Caco-2 (cell line): ENCODE measurements at regions not wholly inside any gene's neighbourhood (a gene's known extent, or its start where the extent isn't known, plus 50 kb on each side); places are given as distances from the start of the nearest gene placed in this dataset.

Experiments
- BruUV-seq: library from RNA; stranded (reverse); fragments of 400-500 nt; replicated peaks from 2 replicates; lab custom pipeline; 2021; lab: Mats Ljungman, UMichigan
- CTCF ChIA-PET: fragments of 300-600 bp; sonication (Branson Sonifier 250); formaldehyde crosslinking; loops from one replicate; lab custom pipeline; 2022; ENCODE audit warnings: antibody characterized with exemption; lab: Charles Lee
- POLR2A ChIA-PET: fragments of 300-600 bp; sonication (Branson Sonifier 250); formaldehyde crosslinking; loops from one replicate; lab custom pipeline; 2022; ENCODE audit warnings: antibody characterized with exemption; lab: Charles Lee
- DNase-seq, 2 experiments: peaks; one replicate each; pipeline versions ENCODE4 v3.0.0 to v3.0.0-alpha.2; 2020 to 2022
- H3K27me3 ChIP-seq: replicated peaks from 2 replicates; pipeline ENCODE4 v1.6.0; 2011; ENCODE audit warnings: low read length; ENCODE audit not compliant: control insufficient read depth, insufficient read depth
- H3K36me3 ChIP-seq: 2 replicates; pipeline ENCODE4 v1.5.1; 2011; ENCODE audit warnings: low read length; ENCODE audit not compliant: control insufficient read depth, insufficient read depth
- H3K4me1 ChIP-seq: fragments of 250-450 bp; sonication (Bioruptor Pico); 2 replicates; pipeline ENCODE4 v1.5.1; 2020; ENCODE audit warnings: mild to moderate bottlenecking
- H3K4me3 ChIP-seq: 2 replicates; pipeline ENCODE4 v1.5.1; 2011; ENCODE audit warnings: low read depth, mild to moderate bottlenecking, control low read depth, low read length
- H3K9me3 ChIP-seq: fragments of 250-450 bp; sonication (Bioruptor Pico); 2 replicates; pipeline ENCODE4 v1.5.1; 2020; ENCODE audit warnings: mild to moderate bottlenecking, moderate library complexity
- H3K27ac Mint-ChIP-seq: one replicate; pipeline ENCODE4 v1.8.0; 2022; ENCODE audit warnings: mixed read lengths; ENCODE audit not compliant: unreplicated experiment
- H3K27me3 Mint-ChIP-seq: one replicate; pipeline ENCODE4 v1.8.0; 2022; ENCODE audit warnings: mixed read lengths; ENCODE audit not compliant: insufficient read depth, unreplicated experiment
- H3K36me3 Mint-ChIP-seq: one replicate; pipeline ENCODE4 v1.8.0; 2022; ENCODE audit warnings: mild to moderate bottlenecking, mixed read lengths; ENCODE audit not compliant: insufficient read depth, unreplicated experiment
- H3K4me1 Mint-ChIP-seq: one replicate; pipeline ENCODE4 v1.8.0; 2022; ENCODE audit warnings: low read depth, mixed read lengths; ENCODE audit not compliant: unreplicated experiment
- H3K4me3 Mint-ChIP-seq: one replicate; pipeline ENCODE4 v1.8.0; 2022; ENCODE audit warnings: mild to moderate bottlenecking, moderate library complexity, mixed read lengths; ENCODE audit not compliant: unreplicated experiment
- H3K9me3 Mint-ChIP-seq: one replicate; pipeline ENCODE4 v1.8.0; 2022; ENCODE audit warnings: mixed read lengths; ENCODE audit not compliant: unreplicated experiment
- CTCF ChIP-seq, 2 experiments: fragments of 200-600 bp in 1 of 2; IDR thresholded peaks; 1 replicate in 1 of 2; 2 replicates in 1 of 2; pipeline versions ENCODE4 v1.5.1 to v1.8.0; 2011 to 2022; ENCODE audit warnings: antibody characterized with exemption in 1 of 2, control low read depth in 1 of 2, inconsistent platforms in 1 of 2, low read depth in 1 of 2, low read length in 1 of 2, mild to moderate bottlenecking in 1 of 2, moderate library complexity in 1 of 2; ENCODE audit not compliant: insufficient read depth in 1 of 2, severe bottlenecking in 1 of 2, unreplicated experiment in 1 of 2
- intact Hi-C: fragments of 100-400 bp; cut with micrococcal nuclease; formaldehyde crosslinking; loops from one replicate; pipeline ENCODE4 v1.10.0; 2022; ENCODE audit not compliant: unreplicated experiment

- Histone ChIP-seq H3K36me3 (no peaks in the 10 kb centered on the region), H3K4me3 (no peak overlapping the region), H3K9me3 (no peaks in the 10 kb centered on the region), H3K27me3 (no peaks in the 10 kb centered on the region), H3K4me1 (no peaks in the 10 kb centered on the region)
- H3K36me3 Mint-ChIP-seq, result no peaks in the 10 kb centered on the region
- H3K27ac Mint-ChIP-seq, result no peak overlapping the region
- POLR2A ChIA-PET, result no interaction called here
- no TSS peak for BruUV-seq
- H3K27me3 Mint-ChIP-seq, result peaks cover 5% of the 10 kb centered on the region
- no peaks in the 10 kb centered on the region for H3K4me1 Mint-ChIP-seq
- H3K4me3 Mint-ChIP-seq, result no peak overlapping the region
- no peak for TF ChIP-seq CTCF (IDR thresholded peaks at IDR 0.05; ENCODE audit: insufficient read depth in 1 of 2, low read depth in 1 of 2, low read length in 1 of 2, severe bottlenecking in 1 of 2, unreplicated experiment in 1 of 2)
- CTCF ChIA-PET, result no interaction called here
- intact Hi-C loops, result no loop called here
- peaks cover 12% of the 10 kb centered on the region for H3K9me3 Mint-ChIP-seq
- DNase-seq, result no peak
Measured at GRCh38 chrX:64842492-64842891, 133.8 kb downstream of the ZC4H2 start.

GRCh38 chrX:64805683-64806082, 170.6 kb downstream of the ZC4H2 start:
- POLR2A ChIA-PET, result no interaction called here
- no peaks in the 10 kb centered on the region for H3K27me3 ChIP-seq
- H3K4me3 Mint-ChIP-seq, result no peak overlapping the region
- no peaks in the 10 kb centered on the region for H3K4me1 ChIP-seq
- no peak for TF ChIP-seq CTCF (IDR thresholded peaks at IDR 0.05; ENCODE audit: insufficient read depth in 1 of 2, low read depth in 1 of 2, low read length in 1 of 2, severe bottlenecking in 1 of 2, unreplicated experiment in 1 of 2)
- no peak overlapping the region for H3K27ac Mint-ChIP-seq
- H3K9me3 ChIP-seq, result no peaks in the 10 kb centered on the region
- no peak overlapping the region for H3K4me3 ChIP-seq
- peaks cover 17% of the 10 kb centered on the region for H3K9me3 Mint-ChIP-seq
- no peaks in the 10 kb centered on the region for H3K27me3 Mint-ChIP-seq
- BruUV-seq, result no TSS peak
- CTCF ChIA-PET, result no interaction called here
- H3K36me3 ChIP-seq, result no peaks in the 10 kb centered on the region
- no peaks in the 10 kb centered on the region for H3K4me1 Mint-ChIP-seq
- H3K36me3 Mint-ChIP-seq, result no peaks in the 10 kb centered on the region
- intact Hi-C loops, result no loop called here
- DNase-seq, result no peak

GRCh38 chrX:64792598-64793337, 183.5 kb downstream of the ZC4H2 start:
- Histone ChIP-seq H3K9me3 (no peaks in the 10 kb centered on the region), H3K4me1 (no peaks in the 10 kb centered on the region), H3K4me3 (no peak overlapping the region), H3K27me3 (no peaks in the 10 kb centered on the region), H3K36me3 (no peaks in the 10 kb centered on the region)
- Mint-ChIP-seq H3K36me3 (no peaks in the 10 kb centered on the region), H3K4me3 (no peak overlapping the region), H3K4me1 (no peaks in the 10 kb centered on the region), H3K9me3 (no peaks in the 10 kb centered on the region), H3K27ac (no peak overlapping the region), H3K27me3 (no peaks in the 10 kb centered on the region)
- TF ChIP-seq CTCF (IDR thresholded peaks at IDR 0.05; ENCODE audit: insufficient read depth in 1 of 2, low read depth in 1 of 2, low read length in 1 of 2, severe bottlenecking in 1 of 2, unreplicated experiment in 1 of 2), result no peak
- intact Hi-C loops, result no loop called here
- ChIA-PET CTCF (no interaction called here), POLR2A (no interaction called here)
- no TSS peak for BruUV-seq
- no peak for DNase-seq
